CD4-positive, alpha-beta T cell (primary cell): ENCODE measurements at regions not wholly inside any gene's neighbourhood (a gene's known extent, or its start where the extent isn't known, plus 50 kb on each side); places are given as distances from the start of the nearest gene placed in this dataset.

ENCODE experiments used
- ATAC-seq: fragments of 200-7000 bp; cut with Tn5 transposase; one replicate; pipeline ENCODE4 v1.10.0; 2022; ENCODE audit warnings: mild to moderate bottlenecking; ENCODE audit not compliant: poor library complexity
- CTCF ChIA-PET: fragments of 350-600 bp; sonication (Branson Sonifier 250); formaldehyde crosslinking; loops from one replicate; lab custom pipeline; 2021; ENCODE audit warnings: antibody characterized with exemption, inconsistent platforms; lab: Charles Lee
- POLR2A ChIA-PET: fragments of 350-600 bp; sonication (Branson Sonifier 250); formaldehyde crosslinking; loops from one replicate; lab custom pipeline; 2021; ENCODE audit warnings: antibody characterized with exemption, inconsistent platforms; lab: Charles Lee
- DNase-seq, 14 experiments: peaks; one replicate each; pipeline ENCODE4 v3.0.0-alpha.2; 2013 to 2020; ENCODE audit warnings: mixed read lengths in 2 of 14
- H3K27ac ChIP-seq, 2 donors: one replicate each; pipeline versions ENCODE4 v1.5.1 to v1.7.0; 2013; ENCODE audit warnings: low read length in 2 of 2, low read depth in 1 of 2, mild to moderate bottlenecking in 1 of 2
- H3K27me3 ChIP-seq, 2 experiments: 1 replicate in 1 of 2; 2 replicates in 1 of 2; pipeline versions ENCODE4 v1.6.1 to v1.7.0; 2013; ENCODE audit warnings: low read length in 2 of 2, control low read depth in 1 of 2, mild to moderate bottlenecking in 1 of 2, moderate library complexity in 1 of 2; ENCODE audit not compliant: insufficient read depth in 2 of 2, control insufficient read depth in 1 of 2
- H3K36me3 ChIP-seq: one replicate; pipeline ENCODE4 v1.6.1; 2013; ENCODE audit warnings: low read length, control low read depth; ENCODE audit not compliant: insufficient read depth
- H3K4me1 ChIP-seq: one replicate; pipeline ENCODE4 v1.6.1; 2013; ENCODE audit warnings: low read length, control low read depth; ENCODE audit not compliant: insufficient read depth
- H3K4me3 ChIP-seq: one replicate; pipeline ENCODE4 v1.5.1; 2013; ENCODE audit warnings: mild to moderate bottlenecking, low read length, moderate library complexity
- H3K9me3 ChIP-seq, 2 experiments: 1 replicate in 1 of 2; 2 replicates in 1 of 2; pipeline versions ENCODE4 v1.6.1 to v1.7.0; 2013; ENCODE audit warnings: low read length in 2 of 2, mild to moderate bottlenecking in 2 of 2, control low read depth in 1 of 2, moderate library complexity in 1 of 2; ENCODE audit not compliant: control insufficient read depth in 1 of 2, insufficient read depth in 1 of 2
- H3K27ac Mint-ChIP-seq: one replicate; pipeline ENCODE4 v1.8.0; 2020; ENCODE audit warnings: mixed read lengths
- H3K27me3 Mint-ChIP-seq: one replicate; pipeline ENCODE4 v1.8.0; 2021; ENCODE audit warnings: mixed read lengths
- H3K36me3 Mint-ChIP-seq: one replicate; pipeline ENCODE4 v1.8.0; 2021; ENCODE audit warnings: low read depth, mixed read lengths
- H3K4me1 Mint-ChIP-seq: one replicate; pipeline ENCODE4 v1.8.0; 2021; ENCODE audit warnings: low read depth, mixed read lengths
- H3K4me3 Mint-ChIP-seq: one replicate; pipeline ENCODE4 v1.8.0; 2020; ENCODE audit warnings: mild to moderate bottlenecking, mixed read lengths
- H3K9me3 Mint-ChIP-seq: one replicate; pipeline ENCODE4 v1.8.0; 2020; ENCODE audit warnings: mixed read lengths
- intact Hi-C, 2 experiments: fragments of 100-400 bp; cut with DNase I in 1 of 2; cut with micrococcal nuclease in 1 of 2; formaldehyde crosslinking; loops; one replicate each; pipeline versions ENCODE4 v1.15.1 to v1.9.0; 2023 to 2025; cut with DNase I, micrococcal nuclease
- TF ChIP-seq, protein P1 (sequence below): fragments of 200-600 bp; IDR thresholded peaks from one replicate; pipeline ENCODE4 v1.8.0; 2022; ENCODE audit warnings: antibody characterized with exemption, mild to moderate bottlenecking

DNA sequence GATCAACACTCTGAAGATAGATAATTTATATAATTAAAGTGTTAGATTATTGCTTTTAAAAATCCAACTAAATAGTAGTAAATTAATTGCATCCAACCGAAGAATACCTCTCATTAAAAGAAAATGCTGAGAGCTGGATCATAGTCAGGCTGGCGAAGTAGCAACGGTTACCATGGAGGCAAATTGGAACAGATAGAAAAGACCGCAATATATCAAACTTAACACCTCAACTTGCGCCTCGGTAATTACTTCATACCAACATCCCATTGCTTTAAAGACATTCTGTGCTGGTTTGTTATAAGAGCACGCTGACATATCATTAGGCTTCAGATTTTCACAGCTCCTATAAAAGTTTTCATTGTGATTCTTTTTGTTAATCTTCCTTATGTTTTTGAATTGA is 183.8 kb upstream of the ZC3H15 start:
- POLR2A ChIA-PET, result no interaction called here
- DNase-seq, result no peak
- H3K36me3 Mint-ChIP-seq, result peaks cover 13% of the 10 kb centered on the region

DNA sequence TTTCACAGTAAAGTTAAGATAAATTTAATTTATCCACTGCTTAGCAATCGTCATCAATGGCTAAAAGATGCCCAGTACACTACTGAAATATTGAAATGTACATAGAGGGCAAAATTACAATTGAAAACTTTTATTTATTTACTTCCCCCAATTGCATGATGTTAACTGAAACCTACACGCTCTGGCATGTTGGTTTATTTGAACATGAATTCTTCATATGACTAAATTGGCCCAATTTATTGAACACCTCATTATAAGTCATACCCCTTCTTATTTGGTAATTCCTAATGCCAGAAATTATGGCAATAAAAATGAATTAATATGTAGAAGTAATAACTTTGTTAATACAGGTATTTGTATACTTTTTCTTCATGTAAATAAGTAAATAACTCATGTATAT is 183.0 kb upstream of the ZC3H15 start:
- Mint-ChIP-seq H3K27me3 (no peaks in the 10 kb centered on the region), H3K36me3 (peaks cover 13% of the 10 kb centered on the region), H3K9me3 (peaks cover 3% of the 10 kb centered on the region), H3K4me1 (no peaks in the 10 kb centered on the region), H3K27ac (no peak overlapping the region), H3K4me3 (no peak overlapping the region)
- Histone ChIP-seq H3K9me3 (no peaks in the 10 kb centered on the region), H3K4me1 (no peaks in the 10 kb centered on the region), H3K27ac (no peak overlapping the region), H3K4me3 (no peak overlapping the region), H3K27me3 (no peaks in the 10 kb centered on the region), H3K36me3 (no peaks in the 10 kb centered on the region)
- DNase-seq (no peak), ATAC-seq (no peak)
- POLR2A ChIA-PET, result no interaction called here
- intact Hi-C loops, result no loop called here
- TF ChIP-seq, protein P1, sequence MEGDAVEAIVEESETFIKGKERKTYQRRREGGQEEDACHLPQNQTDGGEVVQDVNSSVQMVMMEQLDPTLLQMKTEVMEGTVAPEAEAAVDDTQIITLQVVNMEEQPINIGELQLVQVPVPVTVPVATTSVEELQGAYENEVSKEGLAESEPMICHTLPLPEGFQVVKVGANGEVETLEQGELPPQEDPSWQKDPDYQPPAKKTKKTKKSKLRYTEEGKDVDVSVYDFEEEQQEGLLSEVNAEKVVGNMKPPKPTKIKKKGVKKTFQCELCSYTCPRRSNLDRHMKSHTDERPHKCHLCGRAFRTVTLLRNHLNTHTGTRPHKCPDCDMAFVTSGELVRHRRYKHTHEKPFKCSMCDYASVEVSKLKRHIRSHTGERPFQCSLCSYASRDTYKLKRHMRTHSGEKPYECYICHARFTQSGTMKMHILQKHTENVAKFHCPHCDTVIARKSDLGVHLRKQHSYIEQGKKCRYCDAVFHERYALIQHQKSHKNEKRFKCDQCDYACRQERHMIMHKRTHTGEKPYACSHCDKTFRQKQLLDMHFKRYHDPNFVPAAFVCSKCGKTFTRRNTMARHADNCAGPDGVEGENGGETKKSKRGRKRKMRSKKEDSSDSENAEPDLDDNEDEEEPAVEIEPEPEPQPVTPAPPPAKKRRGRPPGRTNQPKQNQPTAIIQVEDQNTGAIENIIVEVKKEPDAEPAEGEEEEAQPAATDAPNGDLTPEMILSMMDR, result no peak
- CTCF ChIA-PET, result no interaction called here

More for the DNA sequence above, 183.8 kb upstream of the ZC3H15 start:
- Histone ChIP-seq H3K36me3 (no peaks in the 10 kb centered on the region), H3K4me1 (no peaks in the 10 kb centered on the region), H3K27ac (no peak overlapping the region), H3K4me3 (no peak overlapping the region), H3K27me3 (no peaks in the 10 kb centered on the region), H3K9me3 (no peaks in the 10 kb centered on the region)
- no peak for ATAC-seq
- CTCF ChIA-PET, result no interaction called here
- H3K4me3 Mint-ChIP-seq, result no peak overlapping the region
- H3K4me1 Mint-ChIP-seq, result no peaks in the 10 kb centered on the region
- TF ChIP-seq, protein P1, result no peak
- H3K27me3 Mint-ChIP-seq, result no peaks in the 10 kb centered on the region
- intact Hi-C loops, result no loop called here
- no peak overlapping the region for H3K27ac Mint-ChIP-seq
- peaks cover 3% of the 10 kb centered on the region for H3K9me3 Mint-ChIP-seq

DNA sequence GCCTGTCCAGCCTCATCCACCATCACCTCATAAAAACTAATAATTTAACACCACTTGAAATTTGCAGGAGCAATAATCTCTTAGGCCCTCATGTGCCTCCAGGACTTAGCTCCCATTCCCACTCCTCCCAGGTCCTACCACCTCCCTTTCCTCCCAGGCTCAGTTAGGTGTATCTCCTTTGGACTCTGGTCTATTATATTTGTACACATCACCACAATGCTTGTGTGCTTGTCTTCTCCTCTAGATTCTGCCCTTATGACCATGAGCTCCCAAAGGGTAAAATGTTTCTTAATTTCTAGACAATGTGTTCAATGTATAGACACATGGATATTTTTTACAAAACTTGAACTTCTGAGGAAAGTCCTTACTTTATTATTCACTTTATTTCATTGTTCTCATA is 182.0 kb upstream of the ZC3H15 start:
- no peaks in the 10 kb centered on the region for H3K4me1 ChIP-seq
- DNase-seq (no peak), ATAC-seq (no peak)
- no peaks in the 10 kb centered on the region for H3K9me3 ChIP-seq
- no peak overlapping the region for H3K27ac ChIP-seq
- TF ChIP-seq, protein P1, result no peak
- ChIA-PET CTCF (interaction anchor here (0.6 kb wide), 1 partner anchor 261 kb away, joined by 4 read pairs; no protein-coding TSS in a partner anchor), POLR2A (no interaction called here)
- H3K36me3 ChIP-seq, result no peaks in the 10 kb centered on the region
- Mint-ChIP-seq H3K36me3 (peaks cover 5% of the 10 kb centered on the region), H3K4me3 (no peak overlapping the region), H3K9me3 (no peaks in the 10 kb centered on the region), H3K27me3 (no peaks in the 10 kb centered on the region), H3K27ac (no peak overlapping the region), H3K4me1 (no peaks in the 10 kb centered on the region)
- H3K4me3 ChIP-seq, result no peak overlapping the region
- intact Hi-C loops, result no loop called here
- H3K27me3 ChIP-seq, result no peaks in the 10 kb centered on the region
